ENCODE measurements at regions not wholly inside any gene's neighbourhood (a gene's known extent, or its start where the extent isn't known, plus 50 kb on each side); places are given as distances from the start of the nearest gene placed in this dataset.

GRCh38 chrX:150254909-150255308, 108.2 kb upstream of the MAMLD1 start:
- no peak for TF ChIP-seq EZH2phosphoT487 (IDR thresholded peaks at IDR 0.05; ENCODE audit: borderline replicate concordance, low read length)
- TF ChIP-seq EZH2 (IDR thresholded peaks at IDR 0.05; ENCODE audit: low read length, unreplicated experiment) = no peak
- TF ChIP-seq, protein P1, sequence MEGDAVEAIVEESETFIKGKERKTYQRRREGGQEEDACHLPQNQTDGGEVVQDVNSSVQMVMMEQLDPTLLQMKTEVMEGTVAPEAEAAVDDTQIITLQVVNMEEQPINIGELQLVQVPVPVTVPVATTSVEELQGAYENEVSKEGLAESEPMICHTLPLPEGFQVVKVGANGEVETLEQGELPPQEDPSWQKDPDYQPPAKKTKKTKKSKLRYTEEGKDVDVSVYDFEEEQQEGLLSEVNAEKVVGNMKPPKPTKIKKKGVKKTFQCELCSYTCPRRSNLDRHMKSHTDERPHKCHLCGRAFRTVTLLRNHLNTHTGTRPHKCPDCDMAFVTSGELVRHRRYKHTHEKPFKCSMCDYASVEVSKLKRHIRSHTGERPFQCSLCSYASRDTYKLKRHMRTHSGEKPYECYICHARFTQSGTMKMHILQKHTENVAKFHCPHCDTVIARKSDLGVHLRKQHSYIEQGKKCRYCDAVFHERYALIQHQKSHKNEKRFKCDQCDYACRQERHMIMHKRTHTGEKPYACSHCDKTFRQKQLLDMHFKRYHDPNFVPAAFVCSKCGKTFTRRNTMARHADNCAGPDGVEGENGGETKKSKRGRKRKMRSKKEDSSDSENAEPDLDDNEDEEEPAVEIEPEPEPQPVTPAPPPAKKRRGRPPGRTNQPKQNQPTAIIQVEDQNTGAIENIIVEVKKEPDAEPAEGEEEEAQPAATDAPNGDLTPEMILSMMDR (conservative IDR thresholded peaks at IDR 0.05; ENCODE audit: low read depth, low read length) = no peak
- H3K9me2 ChIP-seq (replicated peaks; ENCODE audit: low read length) = no peaks in the 10 kb centered on the region
- intact Hi-C loops (cut with micrococcal nuclease) = no loop called here
- H3K4me2 ChIP-seq (ENCODE audit: low read length) = no peak overlapping the region
- H3K4me3 ChIP-seq (ENCODE audit: low read length) = no peak overlapping the region
- DNase-seq (no peak), ATAC-seq (no peak)
- H3K4me1 ChIP-seq (ENCODE audit: insufficient read depth, low read length) = no peaks in the 10 kb centered on the region
- no peaks in the 10 kb centered on the region for H3K36me3 ChIP-seq (ENCODE audit: low read depth, low read length)
- H3K27ac ChIP-seq (ENCODE audit: low read length) = no peak overlapping the region
- H2AFZ ChIP-seq (ENCODE audit: low read length) = no peak overlapping the region
- no TSS peak for BruUV-seq (replicated peaks)
- H3F3A ChIP-seq (ENCODE audit: low read length, unreplicated experiment) = no peaks in the 10 kb centered on the region
- no peaks in the 10 kb centered on the region for H3K9me3 ChIP-seq (ENCODE audit: low read length)
- no peaks in the 10 kb centered on the region for H3K79me2 ChIP-seq (ENCODE audit: low read length)
- ChIA-PET CTCF (no interaction called here), POLR2A (ENCODE audit: unreplicated experiment) (no interaction called here)
- no peaks in the 10 kb centered on the region for H3K27me3 ChIP-seq (ENCODE audit: low read length)
- H3K9ac ChIP-seq (ENCODE audit: low read length) = no peak overlapping the region
- H4K20me1 ChIP-seq (ENCODE audit: low read length) = no peaks in the 10 kb centered on the region

DNA sequence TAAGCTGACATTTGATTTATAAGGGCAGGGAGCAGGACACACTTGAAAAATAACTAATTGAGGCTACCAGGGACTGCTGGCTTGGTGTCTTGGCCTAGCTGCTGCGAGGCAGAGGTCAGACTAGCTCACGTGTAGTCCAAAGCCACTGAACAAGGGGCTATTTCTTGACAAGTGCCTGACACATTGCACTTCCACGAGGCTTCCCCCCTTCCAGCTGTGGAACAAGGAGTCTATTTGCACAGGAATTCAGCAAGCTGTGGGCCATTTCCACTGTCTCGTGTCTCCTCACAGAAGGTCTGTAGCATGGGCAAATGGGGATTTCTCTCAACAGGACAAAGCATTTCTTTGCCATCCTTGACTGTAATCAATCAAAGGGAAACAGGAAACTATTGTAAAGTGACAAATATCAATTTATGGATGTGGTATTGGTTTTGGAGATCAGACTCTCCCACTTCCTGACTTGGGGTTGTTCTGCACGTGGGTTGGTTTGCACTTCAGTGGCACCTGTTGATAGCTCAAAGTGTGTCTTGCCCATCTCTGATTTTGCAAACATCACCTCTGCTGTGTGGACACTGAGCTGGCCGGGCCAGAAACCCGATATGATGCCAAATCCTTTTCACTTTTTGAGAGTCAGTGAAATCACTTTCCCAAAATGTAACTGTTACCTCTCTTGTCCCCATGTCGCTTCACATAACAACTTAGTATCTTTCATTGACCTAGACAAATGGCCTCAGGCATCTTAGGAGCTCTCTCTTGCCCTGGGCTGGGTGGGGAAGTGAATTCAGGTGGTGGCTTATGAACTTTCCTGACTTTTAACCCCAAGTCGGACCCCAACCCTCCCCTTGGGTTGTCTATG, 107.4 kb upstream of the MAMLD1 start:
- no peaks in the 10 kb centered on the region for H3K27me3 ChIP-seq (ENCODE audit: low read length)
- no peak overlapping the region for H3K4me2 ChIP-seq (ENCODE audit: low read length)
- intact Hi-C loops (cut with micrococcal nuclease) = no loop called here
- no peaks in the 10 kb centered on the region for H3K36me3 ChIP-seq (ENCODE audit: low read depth, low read length)
- no peak overlapping the region for H3K27ac ChIP-seq (ENCODE audit: low read length)
- H3K4me1 ChIP-seq (ENCODE audit: insufficient read depth, low read length) = no peaks in the 10 kb centered on the region
- DNase-seq (no peak), ATAC-seq (no peak)
- no peak overlapping the region for H2AFZ ChIP-seq (ENCODE audit: low read length)
- ChIA-PET CTCF (no interaction called here), POLR2A (ENCODE audit: unreplicated experiment) (no interaction called here)
- TF ChIP-seq, protein P1 (conservative IDR thresholded peaks at IDR 0.05; ENCODE audit: low read depth, low read length) = no peak
- TF ChIP-seq EZH2phosphoT487 (IDR thresholded peaks at IDR 0.05; ENCODE audit: borderline replicate concordance, low read length) = no peak
- no peak for TF ChIP-seq EZH2 (IDR thresholded peaks at IDR 0.05; ENCODE audit: low read length, unreplicated experiment)
- no peak overlapping the region for H3K4me3 ChIP-seq (ENCODE audit: low read length)
- BruUV-seq (replicated peaks) = no TSS peak
- H3K9me2 ChIP-seq (replicated peaks; ENCODE audit: low read length) = no peaks in the 10 kb centered on the region
- H3F3A ChIP-seq (ENCODE audit: low read length, unreplicated experiment) = no peaks in the 10 kb centered on the region
- no peaks in the 10 kb centered on the region for H3K9me3 ChIP-seq (ENCODE audit: low read length)
- no peak overlapping the region for H3K9ac ChIP-seq (ENCODE audit: low read length)
- H4K20me1 ChIP-seq (ENCODE audit: low read length) = no peaks in the 10 kb centered on the region
- no peaks in the 10 kb centered on the region for H3K79me2 ChIP-seq (ENCODE audit: low read length)

DNA sequence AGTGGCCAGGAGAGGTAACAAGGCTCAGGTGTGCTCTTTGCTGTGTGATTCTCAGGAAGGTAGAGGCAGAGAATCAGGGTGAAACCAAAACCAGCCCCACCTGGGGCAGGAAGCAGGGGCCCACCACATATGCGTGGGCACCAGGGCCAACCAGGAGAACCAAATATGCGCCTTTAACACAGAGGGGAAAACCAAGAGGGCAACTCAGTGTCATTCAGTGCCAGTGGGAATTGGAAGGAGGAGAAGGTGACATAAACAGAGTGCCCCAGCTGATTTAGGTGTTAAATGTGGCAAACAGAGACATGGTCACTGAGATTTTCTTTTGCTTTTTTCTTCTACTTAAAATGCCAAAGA, 106.8 kb upstream of the MAMLD1 start:
- Histone ChIP-seq H3K9me2 (replicated peaks; ENCODE audit: low read length) (no peaks in the 10 kb centered on the region), H3F3A (ENCODE audit: low read length, unreplicated experiment) (no peaks in the 10 kb centered on the region), H3K27me3 (ENCODE audit: low read length) (no peaks in the 10 kb centered on the region), H3K36me3 (ENCODE audit: low read depth, low read length) (no peaks in the 10 kb centered on the region), H3K9ac (ENCODE audit: low read length) (no peak overlapping the region), H2AFZ (ENCODE audit: low read length) (no peak overlapping the region), H3K9me3 (ENCODE audit: low read length) (no peaks in the 10 kb centered on the region), H3K4me2 (ENCODE audit: low read length) (no peak overlapping the region), H3K79me2 (ENCODE audit: low read length) (no peaks in the 10 kb centered on the region), H3K4me3 (ENCODE audit: low read length) (no peak overlapping the region), H3K4me1 (ENCODE audit: insufficient read depth, low read length) (no peaks in the 10 kb centered on the region), H3K27ac (ENCODE audit: low read length) (no peak overlapping the region), H4K20me1 (ENCODE audit: low read length) (no peaks in the 10 kb centered on the region)
- CTCF ChIA-PET = no interaction called here
- POLR2A ChIA-PET (ENCODE audit: unreplicated experiment) = no interaction called here
- ATAC-seq (no peak), DNase-seq (no peak)
- BruUV-seq (replicated peaks) = no TSS peak
- TF ChIP-seq EZH2phosphoT487 (IDR thresholded peaks at IDR 0.05; ENCODE audit: borderline replicate concordance, low read length) (no peak), EZH2 (IDR thresholded peaks at IDR 0.05; ENCODE audit: low read length, unreplicated experiment) (no peak)
- TF ChIP-seq, protein P1 (conservative IDR thresholded peaks at IDR 0.05; ENCODE audit: low read depth, low read length) = no peak
- intact Hi-C loops (cut with micrococcal nuclease) = no loop called here

Measured in PC-3 (cell line).